Upper lobe of right lung (tissue), 1 donor: ENCODE measurements at regions not wholly inside any gene's neighbourhood (a gene's known extent, or its start where the extent isn't known, plus 50 kb on each side); places are given as distances from the start of the nearest gene placed in this dataset.
A peak's percentile ranks its signal among the peaks of the same experiment; 100 is the strongest.

ENCODE experiments used
- ATAC-seq: fragments of 200-7000 bp; cut with Tn5 transposase; one replicate; pipeline ENCODE4 v1.9.1; 2020; ENCODE audit warnings: mild to moderate bottlenecking, moderate library complexity
- DNase-seq: peaks from one replicate; pipeline ENCODE4 v3.0.0-alpha.2; 2020
- H3K27ac ChIP-seq: fragments of 200-600 bp; one replicate; pipeline ENCODE4 v1.8.0; 2022
- H3K27me3 ChIP-seq: fragments of 200-600 bp; one replicate; pipeline ENCODE4 v1.8.0; 2022; ENCODE audit warnings: mild to moderate bottlenecking
- H3K36me3 ChIP-seq: fragments of 200-600 bp; one replicate; pipeline ENCODE4 v1.8.0; 2022
- H3K4me1 ChIP-seq: fragments of 200-600 bp; one replicate; pipeline ENCODE4 v1.8.0; 2022
- H3K4me3 ChIP-seq: fragments of 200-600 bp; one replicate; pipeline ENCODE4 v1.8.0; 2022; ENCODE audit warnings: mild to moderate bottlenecking
- H3K9me3 ChIP-seq: fragments of 200-600 bp; one replicate; pipeline ENCODE4 v1.8.0; 2022
- intact Hi-C: fragments of 100-400 bp; cut with DNase I; formaldehyde crosslinking; loops from one replicate; pipeline ENCODE4 v1.11.0; 2022
- TF ChIP-seq, protein P1 (sequence below): fragments of 200-600 bp; IDR thresholded peaks from one replicate; pipeline ENCODE4 v1.8.0; 2022; ENCODE audit warnings: antibody characterized with exemption
- donor health status: DM: no; HTN: yes; CAD: no; lungs with severe emphysema.

DNA sequence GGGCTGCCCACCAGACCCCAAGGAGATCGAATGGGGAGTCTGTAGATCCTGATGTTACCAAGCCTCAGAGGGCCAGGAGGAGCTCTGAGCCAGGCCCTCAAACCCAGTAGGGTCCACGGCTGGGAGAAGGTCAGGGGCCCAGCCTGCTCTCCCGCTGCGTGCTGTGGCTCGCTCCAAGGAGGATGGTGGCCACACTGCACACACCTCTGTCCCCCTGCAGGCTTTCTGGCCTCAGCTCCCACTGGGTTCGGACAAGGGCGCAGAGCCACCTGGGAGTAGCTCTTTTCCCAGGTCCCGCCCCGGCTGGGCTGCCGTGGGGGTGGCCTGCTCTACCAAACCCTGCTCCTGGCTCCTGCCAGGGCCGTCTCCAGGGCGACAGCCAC, 175.8 kb downstream of the ZNF248 start:
- Histone ChIP-seq H3K27me3 (no peaks in the 10 kb centered on the region), H3K36me3 (no peaks in the 10 kb centered on the region), H3K9me3 (no peaks in the 10 kb centered on the region), H3K4me3 (no peak overlapping the region), H3K27ac (no peak overlapping the region), H3K4me1 (no peaks in the 10 kb centered on the region)
- TF ChIP-seq, protein P1, sequence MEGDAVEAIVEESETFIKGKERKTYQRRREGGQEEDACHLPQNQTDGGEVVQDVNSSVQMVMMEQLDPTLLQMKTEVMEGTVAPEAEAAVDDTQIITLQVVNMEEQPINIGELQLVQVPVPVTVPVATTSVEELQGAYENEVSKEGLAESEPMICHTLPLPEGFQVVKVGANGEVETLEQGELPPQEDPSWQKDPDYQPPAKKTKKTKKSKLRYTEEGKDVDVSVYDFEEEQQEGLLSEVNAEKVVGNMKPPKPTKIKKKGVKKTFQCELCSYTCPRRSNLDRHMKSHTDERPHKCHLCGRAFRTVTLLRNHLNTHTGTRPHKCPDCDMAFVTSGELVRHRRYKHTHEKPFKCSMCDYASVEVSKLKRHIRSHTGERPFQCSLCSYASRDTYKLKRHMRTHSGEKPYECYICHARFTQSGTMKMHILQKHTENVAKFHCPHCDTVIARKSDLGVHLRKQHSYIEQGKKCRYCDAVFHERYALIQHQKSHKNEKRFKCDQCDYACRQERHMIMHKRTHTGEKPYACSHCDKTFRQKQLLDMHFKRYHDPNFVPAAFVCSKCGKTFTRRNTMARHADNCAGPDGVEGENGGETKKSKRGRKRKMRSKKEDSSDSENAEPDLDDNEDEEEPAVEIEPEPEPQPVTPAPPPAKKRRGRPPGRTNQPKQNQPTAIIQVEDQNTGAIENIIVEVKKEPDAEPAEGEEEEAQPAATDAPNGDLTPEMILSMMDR: no peak
- no peak for DNase-seq
- ATAC-seq: no peak
- intact Hi-C loops: no loop called here

DNA sequence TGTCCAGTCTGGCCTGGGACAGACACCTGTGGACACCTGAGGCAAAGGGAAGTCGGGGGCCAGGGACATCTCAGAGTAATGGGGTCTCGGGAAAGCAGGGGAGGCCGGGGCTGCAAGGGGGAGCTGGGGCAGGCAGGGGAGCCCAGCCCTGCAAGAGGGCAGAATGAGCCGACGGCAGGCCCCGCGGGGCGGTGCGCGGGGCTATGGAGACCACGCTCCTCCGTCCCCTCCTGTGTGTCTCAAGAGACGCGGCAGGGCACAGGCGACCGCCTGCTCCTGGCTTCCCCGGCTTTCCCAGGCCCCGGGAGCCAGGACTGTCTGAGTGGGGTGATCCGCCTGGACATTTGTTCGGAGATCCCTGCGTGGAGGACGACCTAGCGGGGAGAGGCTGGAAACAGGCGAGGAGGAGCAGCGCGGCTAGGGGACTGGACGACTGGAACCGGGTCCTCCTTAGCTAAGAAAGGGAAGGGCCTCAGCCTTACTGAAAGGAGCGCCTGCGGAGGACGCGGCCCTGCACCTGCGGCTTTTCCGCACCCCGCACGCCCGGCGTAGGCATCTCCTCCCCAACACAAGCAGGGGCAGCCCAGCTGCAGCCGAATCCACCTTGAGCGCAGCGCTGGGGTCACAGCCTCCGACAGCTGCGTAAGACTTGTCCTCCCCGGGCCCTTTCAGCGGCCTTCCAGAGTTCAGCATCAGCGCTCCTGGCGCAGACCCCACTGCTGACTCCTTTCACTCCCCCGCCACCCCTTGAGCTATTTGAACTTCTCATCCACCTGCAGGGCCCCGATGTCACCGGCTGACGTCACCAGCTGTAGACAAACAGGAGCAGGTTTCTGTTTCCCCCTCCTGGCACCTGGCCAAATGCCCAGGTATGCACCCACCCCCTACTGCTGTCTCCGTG, 176.4 kb downstream of the ZNF248 start:
- TF ChIP-seq, protein P1: no peak
- no peaks in the 10 kb centered on the region for H3K27me3 ChIP-seq
- intact Hi-C loops: no loop called here
- H3K36me3 ChIP-seq: no peaks in the 10 kb centered on the region
- no peak overlapping the region for H3K4me3 ChIP-seq
- ATAC-seq (peak; percentile 8), DNase-seq (peak; percentile 59)
- no peaks in the 10 kb centered on the region for H3K9me3 ChIP-seq
- no peak overlapping the region for H3K27ac ChIP-seq
- no peaks in the 10 kb centered on the region for H3K4me1 ChIP-seq

DNA sequence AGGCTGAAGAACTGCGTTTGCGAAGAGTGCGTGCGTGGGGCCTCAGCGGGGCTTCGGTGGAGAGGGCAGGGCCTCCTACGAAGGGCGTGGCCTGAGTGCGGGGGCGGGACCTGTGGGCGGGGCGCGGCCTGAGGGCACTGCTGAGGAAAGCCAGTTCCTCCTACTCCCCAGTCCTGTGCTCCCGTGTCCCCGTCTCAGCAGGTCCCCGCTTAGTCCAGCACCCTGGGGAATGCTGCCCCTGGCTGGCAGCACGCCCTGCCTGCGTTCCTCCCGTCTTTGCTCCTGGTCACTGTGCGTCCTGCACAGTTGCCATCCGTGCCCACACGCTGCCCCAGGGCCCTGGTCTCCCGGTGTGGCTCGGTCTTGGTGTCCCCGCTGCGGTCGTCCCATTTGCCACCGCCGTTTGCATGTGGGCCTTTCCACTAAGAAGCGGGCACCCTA, 177.1 kb downstream of the ZNF248 start:
- H3K27me3 ChIP-seq: no peaks in the 10 kb centered on the region
- H3K36me3 ChIP-seq: no peaks in the 10 kb centered on the region
- no peak overlapping the region for H3K27ac ChIP-seq
- no peak for ATAC-seq
- DNase-seq: peak; percentile 54
- intact Hi-C loops: no loop called here
- H3K4me1 ChIP-seq: no peaks in the 10 kb centered on the region
- TF ChIP-seq, protein P1: no peak
- no peak overlapping the region for H3K4me3 ChIP-seq
- H3K9me3 ChIP-seq: no peaks in the 10 kb centered on the region

DNA sequence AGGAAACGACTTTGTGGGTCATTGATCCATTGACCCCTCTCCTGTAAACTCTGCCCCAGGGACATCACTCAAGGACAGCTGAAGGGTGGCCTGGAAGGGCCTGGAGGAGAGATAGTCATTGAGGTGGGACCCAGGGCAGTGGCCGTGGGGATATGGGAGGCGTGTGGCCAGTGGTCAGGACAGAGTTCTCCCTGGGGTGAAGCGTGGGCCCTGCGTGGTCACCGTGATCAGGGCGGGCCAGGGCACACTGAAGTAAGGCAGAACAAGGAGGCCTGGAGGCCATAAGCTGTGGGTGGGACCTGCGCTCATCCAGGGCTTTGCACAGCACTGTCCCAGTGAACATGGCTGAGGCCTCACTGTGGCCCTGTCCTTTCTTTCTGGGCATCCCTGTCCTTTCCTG, 177.9 kb downstream of the ZNF248 start:
- Histone ChIP-seq H3K36me3 (no peaks in the 10 kb centered on the region), H3K4me1 (no peaks in the 10 kb centered on the region), H3K27me3 (no peaks in the 10 kb centered on the region), H3K4me3 (no peak overlapping the region), H3K9me3 (no peaks in the 10 kb centered on the region), H3K27ac (no peak overlapping the region)
- intact Hi-C loops: no loop called here
- TF ChIP-seq, protein P1: no peak
- DNase-seq (no peak), ATAC-seq (no peak)

DNA sequence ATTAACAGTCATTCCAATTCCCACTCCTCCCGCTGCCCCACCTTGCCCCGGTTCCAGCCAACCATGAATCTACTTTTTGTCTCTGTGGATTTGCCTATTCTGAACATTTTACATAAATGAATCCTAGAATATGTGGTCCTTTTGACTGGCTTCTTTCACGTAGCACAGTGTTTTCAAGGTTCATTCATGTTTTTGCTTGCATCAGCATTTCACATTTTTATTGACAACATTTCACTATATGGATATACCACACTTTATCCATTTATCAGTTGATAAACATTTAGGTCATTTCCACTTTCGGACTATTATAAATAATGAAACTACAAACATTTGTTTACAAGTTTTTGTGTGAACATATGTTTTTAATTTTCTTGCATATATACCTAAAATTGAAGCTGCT, 182.0 kb downstream of the ZNF248 start:
- peaks cover 4% of the 10 kb centered on the region for H3K9me3 ChIP-seq
- ATAC-seq (no peak), DNase-seq (no peak)
- no peaks in the 10 kb centered on the region for H3K36me3 ChIP-seq
- TF ChIP-seq, protein P1: no peak
- no peaks in the 10 kb centered on the region for H3K4me1 ChIP-seq
- no peak overlapping the region for H3K27ac ChIP-seq
- no peak overlapping the region for H3K4me3 ChIP-seq
- H3K27me3 ChIP-seq: no peaks in the 10 kb centered on the region
- intact Hi-C loops: no loop called here
